ENCODE measurements at regions not wholly inside any gene's neighbourhood (a gene's known extent, or its start where the extent isn't known, plus 50 kb on each side); places are given as distances from the start of the nearest gene placed in this dataset.

GRCh38 chrX:144494074-144494473, 610.2 kb downstream of the UBE2NL start:
- Histone ChIP-seq H3K9me2 (replicated peaks; ENCODE audit: insufficient read depth, low read length) (no peaks in the 10 kb centered on the region), H3K4me3 (ENCODE audit: low read length) (no peak overlapping the region), H3K4me2 (ENCODE audit: low read depth, low read length, poor library complexity, severe bottlenecking) (no peak overlapping the region), H3K4me1 (ENCODE audit: low read length) (no peaks in the 10 kb centered on the region), H3K79me2 (ENCODE audit: low read length) (no peaks in the 10 kb centered on the region), H2AFZ (ENCODE audit: low read length) (no peak overlapping the region), H3K27me3 (ENCODE audit: low read length) (no peaks in the 10 kb centered on the region), H3K27ac (ENCODE audit: low read length) (no peak overlapping the region), H3K9ac (ENCODE audit: low read length) (no peak overlapping the region), H4K20me1 (ENCODE audit: insufficient read depth, low read depth, low read length) (no peaks in the 10 kb centered on the region), H3K36me3 (ENCODE audit: insufficient read depth, low read length) (no peaks in the 10 kb centered on the region), H3K9me3 (ENCODE audit: low read length) (peaks cover 5% of the 10 kb centered on the region; the same call in 1 of the 2 replicates)
- DNase-seq: no peak

DNA sequence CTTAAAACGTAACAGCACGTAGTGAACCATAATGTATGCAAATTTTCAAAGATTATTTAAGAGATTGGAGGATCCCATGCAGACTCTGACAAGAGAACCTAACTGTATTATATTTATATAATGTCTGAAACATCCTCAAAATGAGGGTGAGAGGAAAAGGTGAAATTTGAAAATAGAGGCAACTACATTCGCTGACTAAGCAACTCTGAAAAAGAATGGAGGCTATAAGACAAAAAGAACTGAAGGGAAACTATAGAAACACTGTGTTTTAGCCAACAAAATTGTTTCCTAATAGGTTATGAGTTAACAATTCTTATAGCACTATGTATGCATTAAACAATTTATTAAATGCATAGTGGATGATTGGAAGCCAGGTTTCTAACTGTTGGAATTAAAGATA, 648.0 kb downstream of the UBE2NL start:
- H3K9me2 ChIP-seq (replicated peaks; ENCODE audit: insufficient read depth, low read length): 0 out of 2 replicates have a peak, but pooled peaks cover 4% of the 10 kb centered on the region
- no peak overlapping the region for H2AFZ ChIP-seq (ENCODE audit: low read length)
- H3K79me2 ChIP-seq (ENCODE audit: low read length): no peaks in the 10 kb centered on the region
- H3K27me3 ChIP-seq (ENCODE audit: low read length): no peaks in the 10 kb centered on the region
- no peaks in the 10 kb centered on the region for H4K20me1 ChIP-seq (ENCODE audit: insufficient read depth, low read depth, low read length)
- DNase-seq: no peak
- H3K4me2 ChIP-seq (ENCODE audit: low read depth, low read length, poor library complexity, severe bottlenecking): no peak overlapping the region
- H3K4me1 ChIP-seq (ENCODE audit: low read length): no peaks in the 10 kb centered on the region
- H3K27ac ChIP-seq (ENCODE audit: low read length): no peak overlapping the region
- H3K9me3 ChIP-seq (ENCODE audit: low read length): peaks cover 16% of the 10 kb centered on the region; the same call in 1 of the 2 replicates
- no peaks in the 10 kb centered on the region for H3K36me3 ChIP-seq (ENCODE audit: insufficient read depth, low read length)
- H3K4me3 ChIP-seq (ENCODE audit: low read length): no peak overlapping the region
- H3K9ac ChIP-seq (ENCODE audit: low read length): no peak overlapping the region

GRCh38 chrX:144566592-144566991, 680.7 kb upstream of the SPANXN1 start:
- no peak overlapping the region for H3K4me3 ChIP-seq (ENCODE audit: low read length)
- no peaks in the 10 kb centered on the region for H3K79me2 ChIP-seq (ENCODE audit: low read length)
- no peak for DNase-seq
- no peaks in the 10 kb centered on the region for H3K27me3 ChIP-seq (ENCODE audit: low read length)
- no peak overlapping the region for H3K9ac ChIP-seq (ENCODE audit: low read length)
- H3K4me2 ChIP-seq (ENCODE audit: low read depth, low read length, poor library complexity, severe bottlenecking): no peak overlapping the region
- no peaks in the 10 kb centered on the region for H3K36me3 ChIP-seq (ENCODE audit: insufficient read depth, low read length)
- H3K9me2 ChIP-seq (replicated peaks; ENCODE audit: insufficient read depth, low read length): no peaks in the 10 kb centered on the region
- H3K9me3 ChIP-seq (ENCODE audit: low read length): peaks cover 13% of the 10 kb centered on the region
- no peaks in the 10 kb centered on the region for H3K4me1 ChIP-seq (ENCODE audit: low read length)
- H2AFZ ChIP-seq (ENCODE audit: low read length): no peak overlapping the region
- H3K27ac ChIP-seq (ENCODE audit: low read length): no peak overlapping the region
- no peaks in the 10 kb centered on the region for H4K20me1 ChIP-seq (ENCODE audit: insufficient read depth, low read depth, low read length)

GRCh38 chrX:144586756-144587155, 660.5 kb upstream of the SPANXN1 start:
- Histone ChIP-seq H3K4me1 (ENCODE audit: low read length) (no peaks in the 10 kb centered on the region), H2AFZ (ENCODE audit: low read length) (no peak overlapping the region), H3K79me2 (ENCODE audit: low read length) (no peaks in the 10 kb centered on the region), H3K4me2 (ENCODE audit: low read depth, low read length, poor library complexity, severe bottlenecking) (no peak overlapping the region), H3K27me3 (ENCODE audit: low read length) (no peaks in the 10 kb centered on the region), H4K20me1 (ENCODE audit: insufficient read depth, low read depth, low read length) (no peaks in the 10 kb centered on the region), H3K36me3 (ENCODE audit: insufficient read depth, low read length) (no peaks in the 10 kb centered on the region), H3K9me2 (replicated peaks; ENCODE audit: insufficient read depth, low read length) (no peaks in the 10 kb centered on the region), H3K9ac (ENCODE audit: low read length) (no peak overlapping the region), H3K9me3 (ENCODE audit: low read length) (peaks cover 18% of the 10 kb centered on the region), H3K4me3 (ENCODE audit: low read length) (no peak overlapping the region), H3K27ac (ENCODE audit: low read length) (no peak overlapping the region)
- DNase-seq: no peak

DNA sequence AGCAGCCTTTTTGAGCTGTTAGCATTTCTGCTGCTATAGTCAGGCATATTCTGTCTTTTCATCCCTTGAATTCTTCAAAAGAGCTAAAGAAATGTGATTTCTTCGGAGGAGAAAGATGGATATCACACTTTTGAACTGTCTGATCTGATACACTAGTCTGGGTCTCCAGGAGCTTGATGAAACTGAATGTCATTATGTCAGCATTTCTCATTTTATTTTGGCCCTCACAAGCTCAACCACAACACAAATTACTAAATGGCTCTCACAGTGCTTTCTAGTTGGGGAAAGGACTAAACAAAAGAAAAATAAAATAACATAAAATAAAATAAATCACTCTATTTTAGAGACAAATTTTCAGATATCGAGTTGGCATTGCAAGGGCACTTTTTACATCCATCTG, 655.3 kb upstream of the SPANXN1 start:
- H3K36me3 ChIP-seq (ENCODE audit: insufficient read depth, low read length): no peaks in the 10 kb centered on the region
- no peaks in the 10 kb centered on the region for H3K9me2 ChIP-seq (replicated peaks; ENCODE audit: insufficient read depth, low read length)
- H3K27ac ChIP-seq (ENCODE audit: low read length): no peak overlapping the region
- no peak overlapping the region for H2AFZ ChIP-seq (ENCODE audit: low read length)
- DNase-seq: no peak
- H3K27me3 ChIP-seq (ENCODE audit: low read length): no peaks in the 10 kb centered on the region
- no peaks in the 10 kb centered on the region for H3K79me2 ChIP-seq (ENCODE audit: low read length)
- H4K20me1 ChIP-seq (ENCODE audit: insufficient read depth, low read depth, low read length): no peaks in the 10 kb centered on the region
- H3K9ac ChIP-seq (ENCODE audit: low read length): no peak overlapping the region
- no peak overlapping the region for H3K4me3 ChIP-seq (ENCODE audit: low read length)
- no peaks in the 10 kb centered on the region for H3K4me1 ChIP-seq (ENCODE audit: low read length)
- H3K4me2 ChIP-seq (ENCODE audit: low read depth, low read length, poor library complexity, severe bottlenecking): no peak overlapping the region
- H3K9me3 ChIP-seq (ENCODE audit: low read length): no peaks in the 10 kb centered on the region

GRCh38 chrX:144601010-144601409, 646.3 kb upstream of the SPANXN1 start:
- Histone ChIP-seq H3K27me3 (ENCODE audit: low read length) (no peaks in the 10 kb centered on the region), H3K9me3 (ENCODE audit: low read length) (peaks cover 22% of the 10 kb centered on the region)
- DNase-seq: no peak

DNA sequence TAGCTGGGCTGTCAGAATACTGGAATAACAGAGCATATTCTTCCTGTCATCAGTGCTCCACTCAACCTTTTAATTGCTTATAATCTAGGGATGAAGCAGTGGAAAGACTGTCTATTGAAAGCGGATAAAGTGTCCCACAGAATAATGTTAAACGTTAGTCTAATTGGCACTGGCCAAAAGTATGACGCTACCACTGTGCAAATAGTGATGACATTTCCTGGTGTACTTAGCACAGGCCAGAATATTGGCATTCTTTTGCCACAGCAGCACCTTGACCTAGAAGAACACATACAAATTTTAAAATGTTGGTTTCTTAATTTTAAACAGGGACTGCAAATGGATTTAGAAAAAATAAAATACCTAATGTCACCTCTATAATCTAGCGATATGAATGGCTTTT, 635.2 kb upstream of the SPANXN1 start:
- no peak overlapping the region for H3K9ac ChIP-seq (ENCODE audit: low read length)
- H3K9me2 ChIP-seq (replicated peaks; ENCODE audit: insufficient read depth, low read length): no peaks in the 10 kb centered on the region
- DNase-seq: no peak
- no peaks in the 10 kb centered on the region for H3K4me1 ChIP-seq (ENCODE audit: low read length)
- no peak overlapping the region for H3K27ac ChIP-seq (ENCODE audit: low read length)
- H4K20me1 ChIP-seq (ENCODE audit: insufficient read depth, low read depth, low read length): no peaks in the 10 kb centered on the region
- peaks cover 14% of the 10 kb centered on the region; the same call in 1 of the 2 replicates for H3K9me3 ChIP-seq (ENCODE audit: low read length)
- H3K36me3 ChIP-seq (ENCODE audit: insufficient read depth, low read length): no peaks in the 10 kb centered on the region
- no peak overlapping the region for H2AFZ ChIP-seq (ENCODE audit: low read length)
- no peak overlapping the region for H3K4me2 ChIP-seq (ENCODE audit: low read depth, low read length, poor library complexity, severe bottlenecking)
- H3K4me3 ChIP-seq (ENCODE audit: low read length): no peak overlapping the region
- no peaks in the 10 kb centered on the region for H3K79me2 ChIP-seq (ENCODE audit: low read length)
- no peaks in the 10 kb centered on the region for H3K27me3 ChIP-seq (ENCODE audit: low read length)

More at GRCh38 chrX:144601010-144601409, 646.3 kb upstream of the SPANXN1 start:
- Histone ChIP-seq H3K36me3 (ENCODE audit: insufficient read depth, low read length) (no peaks in the 10 kb centered on the region), H3K4me3 (ENCODE audit: low read length) (no peak overlapping the region), H3K9ac (ENCODE audit: low read length) (no peak overlapping the region), H4K20me1 (ENCODE audit: insufficient read depth, low read depth, low read length) (no peaks in the 10 kb centered on the region), H2AFZ (ENCODE audit: low read length) (no peak overlapping the region), H3K9me2 (replicated peaks; ENCODE audit: insufficient read depth, low read length) (no peaks in the 10 kb centered on the region), H3K27ac (ENCODE audit: low read length) (no peak overlapping the region), H3K4me1 (ENCODE audit: low read length) (no peaks in the 10 kb centered on the region), H3K79me2 (ENCODE audit: low read length) (no peaks in the 10 kb centered on the region), H3K4me2 (ENCODE audit: low read depth, low read length, poor library complexity, severe bottlenecking) (no peak overlapping the region)

- H3K36me3 ChIP-seq (ENCODE audit: insufficient read depth, low read length): no peaks in the 10 kb centered on the region
- no peak overlapping the region for H3K9ac ChIP-seq (ENCODE audit: low read length)
- no peaks in the 10 kb centered on the region for H3K79me2 ChIP-seq (ENCODE audit: low read length)
- no peaks in the 10 kb centered on the region for H3K4me1 ChIP-seq (ENCODE audit: low read length)
- H3K4me2 ChIP-seq (ENCODE audit: low read depth, low read length, poor library complexity, severe bottlenecking): no peak overlapping the region
- no peak overlapping the region for H3K4me3 ChIP-seq (ENCODE audit: low read length)
- H3K9me2 ChIP-seq (replicated peaks; ENCODE audit: insufficient read depth, low read length): no peaks in the 10 kb centered on the region
- H3K27ac ChIP-seq (ENCODE audit: low read length): no peak overlapping the region
- DNase-seq: no peak
- H2AFZ ChIP-seq (ENCODE audit: low read length): no peak overlapping the region
- no peaks in the 10 kb centered on the region for H4K20me1 ChIP-seq (ENCODE audit: insufficient read depth, low read depth, low read length)
- peaks cover 7% of the 10 kb centered on the region; the same call in 1 of the 2 replicates for H3K9me3 ChIP-seq (ENCODE audit: low read length)
- no peaks in the 10 kb centered on the region for H3K27me3 ChIP-seq (ENCODE audit: low read length)
Observed at GRCh38 chrX:144616317-144616716, 631.0 kb upstream of the SPANXN1 start.

GRCh38 chrX:144627947-144628346, 619.4 kb upstream of the SPANXN1 start:
- H3K27me3 ChIP-seq (ENCODE audit: low read length): no peaks in the 10 kb centered on the region
- peaks cover 38% of the 10 kb centered on the region for H3K9me3 ChIP-seq (ENCODE audit: low read length)
- H3K36me3 ChIP-seq (ENCODE audit: insufficient read depth, low read length): no peaks in the 10 kb centered on the region
- no peak overlapping the region for H3K4me3 ChIP-seq (ENCODE audit: low read length)
- no peaks in the 10 kb centered on the region for H4K20me1 ChIP-seq (ENCODE audit: insufficient read depth, low read depth, low read length)
- H2AFZ ChIP-seq (ENCODE audit: low read length): no peak overlapping the region
- H3K9me2 ChIP-seq (replicated peaks; ENCODE audit: insufficient read depth, low read length): no peaks in the 10 kb centered on the region
- no peak overlapping the region for H3K9ac ChIP-seq (ENCODE audit: low read length)
- H3K79me2 ChIP-seq (ENCODE audit: low read length): no peaks in the 10 kb centered on the region
- H3K4me2 ChIP-seq (ENCODE audit: low read depth, low read length, poor library complexity, severe bottlenecking): no peak overlapping the region
- no peaks in the 10 kb centered on the region for H3K4me1 ChIP-seq (ENCODE audit: low read length)
- no peak for DNase-seq
- H3K27ac ChIP-seq (ENCODE audit: low read length): no peak overlapping the region
